DOHH2 (cell line): ENCODE measurements at regions not wholly inside any gene's neighbourhood (a gene's known extent, or its start where the extent isn't known, plus 50 kb on each side); places are given as distances from the start of the nearest gene placed in this dataset.

Source experiments
- H3F3A ChIP-seq: fragments of 200-600 bp; sonication (generic), shearing (Covaris generic); 2 replicates; pipeline ENCODE4 v1.6.0; 2016; ENCODE audit warnings: antibody characterized with exemption, mild to moderate bottlenecking; ENCODE audit not compliant: control insufficient read depth, insufficient read depth
- H3K27ac ChIP-seq: fragments of 200-600 bp; sonication (generic); 2 replicates; pipeline ENCODE4 v1.5.1; 2014; ENCODE audit warnings: low read depth, mild to moderate bottlenecking, low read length, moderate library complexity
- H3K27me3 ChIP-seq: fragments of 200-600 bp; sonication (generic); 2 replicates; pipeline ENCODE4 v1.6.1; 2014; ENCODE audit warnings: mild to moderate bottlenecking, low read length, mixed read lengths; ENCODE audit not compliant: control insufficient read depth
- H3K36me3 ChIP-seq: fragments of 200-600 bp; sonication (generic); 2 replicates; pipeline ENCODE4 v1.6.1; 2014; ENCODE audit warnings: mild to moderate bottlenecking, low read length, moderate library complexity, mixed read lengths; ENCODE audit not compliant: control insufficient read depth
- H3K4me1 ChIP-seq: fragments of 200-600 bp; sonication (generic); 2 replicates; pipeline ENCODE4 v1.6.1; 2014; ENCODE audit warnings: mild to moderate bottlenecking, low read length, mixed read lengths; ENCODE audit not compliant: control insufficient read depth
- H3K4me2 ChIP-seq: fragments of 200-600 bp; sonication (generic); 2 replicates; pipeline ENCODE4 v1.6.0; 2014; ENCODE audit warnings: mild to moderate bottlenecking, low read length, moderate library complexity
- H3K4me3 ChIP-seq: fragments of 200-600 bp; sonication (generic); 2 replicates; pipeline ENCODE4 v1.5.1; 2014; ENCODE audit warnings: mild to moderate bottlenecking, low read length, mixed read lengths
- H3K79me2 ChIP-seq: fragments of 200-600 bp; sonication (generic); 2 replicates; pipeline ENCODE4 v1.6.1; 2014; ENCODE audit warnings: mild to moderate bottlenecking, low read length, mixed read lengths; ENCODE audit not compliant: control insufficient read depth
- H3K9me2 ChIP-seq: fragments of 200-600 bp; sonication (generic); replicated peaks from 2 replicates; pipeline ENCODE4 v1.6.1; 2014; ENCODE audit warnings: mild to moderate bottlenecking, low read length, mixed read lengths; ENCODE audit not compliant: control insufficient read depth
- H3K9me3 ChIP-seq: fragments of 200-600 bp; sonication (generic); 2 replicates; pipeline ENCODE4 v1.6.1; 2014; ENCODE audit warnings: antibody characterized with exemption, low read length, mixed read lengths; ENCODE audit not compliant: control insufficient read depth, insufficient read depth
- H4K20me1 ChIP-seq: fragments of 200-600 bp; sonication (generic); 2 replicates; pipeline ENCODE4 v1.6.0; 2014; ENCODE audit warnings: low read depth, mild to moderate bottlenecking, antibody characterized with exemption, low read length, moderate library complexity; ENCODE audit not compliant: control insufficient read depth, insufficient read depth
- CTCF ChIP-seq: fragments of 200-600 bp; sonication (generic); IDR thresholded peaks from one replicate; pipeline ENCODE4 v1.5.1; 2014; ENCODE audit warnings: antibody characterized with exemption, mild to moderate bottlenecking, low read depth, low read length; ENCODE audit not compliant: poor library complexity, severe bottlenecking
- EZH2phosphoT487 ChIP-seq: fragments of 200-600 bp; sonication (generic); IDR thresholded peaks from 2 replicates; pipeline ENCODE4 v1.6.1; 2017; ENCODE audit warnings: borderline replicate concordance, mild to moderate bottlenecking, antibody characterized with exemption, low read length, moderate library complexity, mixed read lengths

- Histone ChIP-seq H4K20me1 (no peaks in the 10 kb centered on the region), H3K36me3 (no peaks in the 10 kb centered on the region), H3K4me1 (no peaks in the 10 kb centered on the region), H3K79me2 (no peaks in the 10 kb centered on the region), H3K4me2 (no peak overlapping the region), H3K27me3 (no peaks in the 10 kb centered on the region), H3F3A (no peaks in the 10 kb centered on the region), H3K9me3 (no peaks in the 10 kb centered on the region), H3K9me2 (no peaks in the 10 kb centered on the region), H3K27ac (no peak overlapping the region), H3K4me3 (no peak overlapping the region)
- no peak for TF ChIP-seq CTCF
- TF ChIP-seq EZH2phosphoT487: no peak
These were observed 195.7 kb downstream of the OXSM start for GRCh38 chr3:25985621-25986020.

GRCh38 chr3:25992606-25993005 is 202.7 kb downstream of the OXSM start:
- no peaks in the 10 kb centered on the region for H3K9me2 ChIP-seq
- no peaks in the 10 kb centered on the region for H4K20me1 ChIP-seq
- H3K36me3 ChIP-seq: no peaks in the 10 kb centered on the region
- H3K79me2 ChIP-seq: no peaks in the 10 kb centered on the region
- H3K4me3 ChIP-seq: no peak overlapping the region
- TF ChIP-seq CTCF: no peak
- no peaks in the 10 kb centered on the region for H3K4me1 ChIP-seq
- no peaks in the 10 kb centered on the region for H3K9me3 ChIP-seq
- no peak overlapping the region for H3K4me2 ChIP-seq
- H3K27ac ChIP-seq: no peak overlapping the region
- H3K27me3 ChIP-seq: no peaks in the 10 kb centered on the region
- H3F3A ChIP-seq: no peaks in the 10 kb centered on the region

GRCh38 chr3:26004172-26004571 is 214.3 kb downstream of the OXSM start:
- no peak for TF ChIP-seq EZH2phosphoT487
- no peak for TF ChIP-seq CTCF
- Histone ChIP-seq H3K4me3 (no peak overlapping the region), H3K27me3 (no peaks in the 10 kb centered on the region)

GRCh38 chr3:26011276-26011675 is 221.4 kb downstream of the OXSM start:
- H3F3A ChIP-seq: no peaks in the 10 kb centered on the region
- H3K9me3 ChIP-seq: no peaks in the 10 kb centered on the region
- no peaks in the 10 kb centered on the region for H3K4me1 ChIP-seq
- H3K9me2 ChIP-seq: no peaks in the 10 kb centered on the region
- no peaks in the 10 kb centered on the region for H4K20me1 ChIP-seq
- H3K36me3 ChIP-seq: no peaks in the 10 kb centered on the region
- no peaks in the 10 kb centered on the region for H3K27me3 ChIP-seq
- H3K4me3 ChIP-seq: no peak overlapping the region
- H3K27ac ChIP-seq: no peak overlapping the region
- H3K4me2 ChIP-seq: no peak overlapping the region
- TF ChIP-seq CTCF: no peak
- TF ChIP-seq EZH2phosphoT487: no peak
- H3K79me2 ChIP-seq: no peaks in the 10 kb centered on the region

More at GRCh38 chr3:26004172-26004571, 214.3 kb downstream of the OXSM start:
- H3K4me2 ChIP-seq: no peak overlapping the region
- no peaks in the 10 kb centered on the region for H3K36me3 ChIP-seq
- no peaks in the 10 kb centered on the region for H3F3A ChIP-seq
- no peaks in the 10 kb centered on the region for H4K20me1 ChIP-seq
- no peaks in the 10 kb centered on the region for H3K9me2 ChIP-seq
- no peaks in the 10 kb centered on the region for H3K79me2 ChIP-seq
- H3K4me1 ChIP-seq: no peaks in the 10 kb centered on the region
- no peak overlapping the region for H3K27ac ChIP-seq
- H3K9me3 ChIP-seq: no peaks in the 10 kb centered on the region
